SK-N-SH (cell line): ENCODE measurements at regions not wholly inside any gene's neighbourhood (a gene's known extent, or its start where the extent isn't known, plus 50 kb on each side); places are given as distances from the start of the nearest gene placed in this dataset.

Source experiments
- CTCF ChIA-PET: fragments of 300-600, 350-600 bp; formaldehyde crosslinking; extraction: SDS; loops from one replicate; lab custom pipeline; 2021; lab: Yijun Ruan, JAX
- POLR2A ChIA-PET: fragments of 350-600 bp; sonication (Branson Sonifier 250); formaldehyde crosslinking; extraction: SDS; loops from one replicate; lab custom pipeline; 2020; ENCODE audit warnings: antibody characterized with exemption, inconsistent platforms; lab: Yijun Ruan, JAX
- DNase-seq: peaks from one replicate; pipeline ENCODE4 v3.0.0; 2012
- H2AFZ ChIP-seq: fragments of 200-600 bp; sonication (generic); 2 replicates; pipeline ENCODE4 v1.8.1; 2016; ENCODE audit warnings: antibody characterized with exemption, mild to moderate bottlenecking, low read depth
- H3F3A ChIP-seq: fragments of 200-600 bp; sonication (generic); replicated peaks from 2 replicates; pipeline ENCODE3; 2016; ENCODE audit warnings: antibody characterized with exemption, mild to moderate bottlenecking; ENCODE audit not compliant: insufficient read depth
- H3K27ac ChIP-seq, 2 experiments: fragments of 200-500 bp in 1 of 2; fragments of 200-600 bp in 1 of 2; sonication (Bioruptor generic) in 1 of 2; sonication (generic), shearing (Covaris generic) in 1 of 2; 2 replicates each; pipeline versions ENCODE4 v1.5.1 to v1.6.1; 2014 to 2016; ENCODE audit warnings: low read depth in 2 of 2, inconsistent platforms in 1 of 2, low read length in 1 of 2, mild to moderate bottlenecking in 1 of 2, mixed read lengths in 1 of 2
- H3K27me3 ChIP-seq: fragments of 200-600 bp; sonication (generic), shearing (Covaris generic); 2 replicates; pipeline ENCODE4 v1.6.1; 2016; ENCODE audit warnings: mixed run types; ENCODE audit not compliant: insufficient read depth
- H3K36me3 ChIP-seq, 2 experiments: fragments of 200-500 bp in 1 of 2; fragments of 200-600 bp in 1 of 2; sonication (Bioruptor generic) in 1 of 2; sonication (generic) in 1 of 2; replicated peaks in 1 of 2; 2 replicates each; pipeline versions ENCODE3 to v1.5.1; 2014 to 2016; ENCODE audit warnings: low read length in 1 of 2, mild to moderate bottlenecking in 1 of 2; ENCODE audit not compliant: insufficient read depth in 2 of 2, control insufficient read depth in 1 of 2
- H3K4me1 ChIP-seq, 2 experiments: fragments of 200-500 bp in 1 of 2; fragments of 200-600 bp in 1 of 2; sonication (Bioruptor generic) in 1 of 2; sonication (generic), shearing (Covaris generic) in 1 of 2; 2 replicates each; pipeline versions ENCODE4 v1.5.1 to v1.6.1; 2014 to 2016; ENCODE audit warnings: low read depth in 1 of 2, low read length in 1 of 2, mixed run types in 1 of 2; ENCODE audit not compliant: insufficient read depth in 2 of 2, control insufficient read depth in 1 of 2
- H3K4me2 ChIP-seq: fragments of 200-600 bp; sonication (generic), shearing (Covaris generic); 2 replicates; pipeline ENCODE4 v1.6.1; 2017; ENCODE audit warnings: mixed run types
- H3K4me3 ChIP-seq, 2 experiments: fragments of 200-500 bp in 1 of 2; fragments of 200-600 bp in 1 of 2; sonication (Bioruptor generic) in 1 of 2; sonication (generic), shearing (Covaris generic) in 1 of 2; 2 replicates each; pipeline versions ENCODE4 v1.5.1 to v1.8.1; 2014 to 2016; ENCODE audit warnings: low read depth in 2 of 2, inconsistent platforms in 1 of 2, low read length in 1 of 2, mild to moderate bottlenecking in 1 of 2, mixed read lengths in 1 of 2, moderate library complexity in 1 of 2
- H3K79me2 ChIP-seq: fragments of 200-600 bp; sonication (generic); 2 replicates; pipeline ENCODE4 v1.8.1; 2017; ENCODE audit warnings: mild to moderate bottlenecking; ENCODE audit not compliant: insufficient read depth
- H3K9ac ChIP-seq: fragments of 200-600 bp; sonication (generic); 2 replicates; pipeline ENCODE4 v1.6.1; 2017; ENCODE audit warnings: mixed run types
- H3K9me2 ChIP-seq: fragments of 200-600 bp; sonication (generic); 2 replicates; pipeline ENCODE4 v1.6.1; 2017; ENCODE audit warnings: mixed run types
- H3K9me3 ChIP-seq: fragments of 200-600 bp; sonication (generic); 2 replicates; pipeline ENCODE4 v1.6.1; 2017; ENCODE audit warnings: mixed run types, mild to moderate bottlenecking, moderate library complexity
- H4K20me1 ChIP-seq: fragments of 200-600 bp; sonication (generic); 2 replicates; pipeline ENCODE4 v1.6.1; 2017; ENCODE audit warnings: mild to moderate bottlenecking, mixed run types; ENCODE audit not compliant: insufficient read depth
- CTCF ChIP-seq: fragments of 200-600 bp; sonication (generic); IDR thresholded peaks from 2 replicates; pipeline ENCODE4 v1.6.1; 2017; ENCODE audit warnings: antibody characterized with exemption, mild to moderate bottlenecking, moderate library complexity
- EP300 ChIP-seq, 2 experiments: IDR thresholded peaks; 2 replicates each; pipeline versions ENCODE4 v1.4.0 to v1.6.1; 2012; ENCODE audit warnings: borderline replicate concordance in 1 of 2, low read depth in 1 of 2, low read length in 1 of 2
- FOXJ3 ChIP-seq: sonication (generic); formaldehyde crosslinking; IDR thresholded peaks from 2 replicates; pipeline ENCODE4 v1.5.1; 2020; ENCODE audit warnings: mild to moderate bottlenecking, missing genetic modification reagents
- GABPA ChIP-seq: IDR thresholded peaks from 2 replicates; pipeline ENCODE4 v1.4.0; 2012; ENCODE audit warnings: low read depth, mild to moderate bottlenecking
- RFX5 ChIP-seq: IDR thresholded peaks from 2 replicates; pipeline ENCODE4 v1.6.1; 2012; ENCODE audit warnings: mild to moderate bottlenecking, improper control_type of control experiment, low read length
- SIN3A ChIP-seq: IDR thresholded peaks from 2 replicates; pipeline ENCODE4 v1.6.1; 2012; ENCODE audit warnings: low read depth, mild to moderate bottlenecking, low read length, moderate library complexity, borderline replicate concordance
- SMC3 ChIP-seq: IDR thresholded peaks from 2 replicates; pipeline ENCODE4 v1.6.1; 2012; ENCODE audit warnings: low read depth, low read length, improper control_type of control experiment
- TEAD4 ChIP-seq: IDR thresholded peaks from 2 replicates; pipeline ENCODE4 v1.4.0; 2012; ENCODE audit warnings: mild to moderate bottlenecking, borderline replicate concordance; ENCODE audit not compliant: insufficient read depth
- YY1 ChIP-seq: IDR thresholded peaks from 2 replicates; pipeline ENCODE4 v1.4.0; 2012; ENCODE audit warnings: low read depth, mild to moderate bottlenecking
- WGBS: methylation state at CpG from one replicate; pipeline ENCODE4 v1.1.6; 2017; ENCODE audit warnings: low lambda C conversion rate; 5-methylcytosine and 5-hydroxymethylcytosine counted together
- TF ChIP-seq, protein P1 (sequence below): IDR thresholded peaks from 2 replicates; pipeline ENCODE4 v1.6.1; 2012; ENCODE audit warnings: mild to moderate bottlenecking, low read depth, low read length, moderate library complexity
- TF ChIP-seq, protein P2 (sequence below): fragments of 150-350 bp; IDR thresholded peaks from 2 replicates; pipeline ENCODE4 v1.6.1; 2016; ENCODE audit warnings: mild to moderate bottlenecking, low read depth, low read length

DNA sequence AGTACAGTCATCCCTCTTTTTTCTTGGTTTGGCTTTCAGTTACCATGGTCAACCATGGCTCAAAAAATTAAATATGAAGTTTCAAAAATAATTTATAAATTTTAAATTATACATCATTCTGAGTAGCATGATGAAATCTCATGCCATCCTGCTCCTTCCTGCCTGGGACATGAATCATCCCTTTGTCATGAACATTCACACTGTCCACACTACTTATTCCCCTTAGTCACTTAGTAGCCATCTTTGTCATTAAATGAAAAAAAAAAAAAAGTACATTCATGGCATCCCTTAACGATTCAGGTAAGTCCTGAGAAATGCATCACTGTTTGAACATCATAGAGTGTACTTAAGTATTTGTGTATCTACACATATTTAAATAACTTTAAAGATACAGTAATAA is 1046.3 kb downstream of the ROBO2 start:
- no peaks in the 10 kb centered on the region for H3K9me3 ChIP-seq
- 45% methylated on average over 1 of the region's 1 CpG for WGBS
- no peaks in the 10 kb centered on the region for H3K9me2 ChIP-seq
- H4K20me1 ChIP-seq, result no peaks in the 10 kb centered on the region
- H3K27me3 ChIP-seq, result no peaks in the 10 kb centered on the region
- H3K27ac ChIP-seq, result peak overlapping the region in 1 of 2 experiments; percentile 18; a peak in 1 of 4 replicates
- no peak for DNase-seq
- no peak overlapping the region for H3K9ac ChIP-seq
- no peak overlapping the region for H3K4me2 ChIP-seq
- peak overlapping the region; percentile 35; the same call in 1 of the 2 replicates for H2AFZ ChIP-seq
- ChIA-PET POLR2A (no interaction called here), CTCF (interaction anchor here (1.1 kb wide), 1 partner anchor 9 kb away, joined by 3 read pairs; no protein-coding TSS in a partner anchor)
- H3K79me2 ChIP-seq, result no peaks in the 10 kb centered on the region
- H3K36me3 ChIP-seq, result no peaks in the 10 kb centered on the region
- H3F3A ChIP-seq, result no peaks in the 10 kb centered on the region
- H3K4me1 ChIP-seq, result no peaks in the 10 kb centered on the region
- no peak overlapping the region for H3K4me3 ChIP-seq
- TF ChIP-seq, protein P1, sequence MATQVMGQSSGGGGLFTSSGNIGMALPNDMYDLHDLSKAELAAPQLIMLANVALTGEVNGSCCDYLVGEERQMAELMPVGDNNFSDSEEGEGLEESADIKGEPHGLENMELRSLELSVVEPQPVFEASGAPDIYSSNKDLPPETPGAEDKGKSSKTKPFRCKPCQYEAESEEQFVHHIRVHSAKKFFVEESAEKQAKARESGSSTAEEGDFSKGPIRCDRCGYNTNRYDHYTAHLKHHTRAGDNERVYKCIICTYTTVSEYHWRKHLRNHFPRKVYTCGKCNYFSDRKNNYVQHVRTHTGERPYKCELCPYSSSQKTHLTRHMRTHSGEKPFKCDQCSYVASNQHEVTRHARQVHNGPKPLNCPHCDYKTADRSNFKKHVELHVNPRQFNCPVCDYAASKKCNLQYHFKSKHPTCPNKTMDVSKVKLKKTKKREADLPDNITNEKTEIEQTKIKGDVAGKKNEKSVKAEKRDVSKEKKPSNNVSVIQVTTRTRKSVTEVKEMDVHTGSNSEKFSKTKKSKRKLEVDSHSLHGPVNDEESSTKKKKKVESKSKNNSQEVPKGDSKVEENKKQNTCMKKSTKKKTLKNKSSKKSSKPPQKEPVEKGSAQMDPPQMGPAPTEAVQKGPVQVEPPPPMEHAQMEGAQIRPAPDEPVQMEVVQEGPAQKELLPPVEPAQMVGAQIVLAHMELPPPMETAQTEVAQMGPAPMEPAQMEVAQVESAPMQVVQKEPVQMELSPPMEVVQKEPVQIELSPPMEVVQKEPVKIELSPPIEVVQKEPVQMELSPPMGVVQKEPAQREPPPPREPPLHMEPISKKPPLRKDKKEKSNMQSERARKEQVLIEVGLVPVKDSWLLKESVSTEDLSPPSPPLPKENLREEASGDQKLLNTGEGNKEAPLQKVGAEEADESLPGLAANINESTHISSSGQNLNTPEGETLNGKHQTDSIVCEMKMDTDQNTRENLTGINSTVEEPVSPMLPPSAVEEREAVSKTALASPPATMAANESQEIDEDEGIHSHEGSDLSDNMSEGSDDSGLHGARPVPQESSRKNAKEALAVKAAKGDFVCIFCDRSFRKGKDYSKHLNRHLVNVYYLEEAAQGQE, result no peak
- TF ChIP-seq YY1 (no peak), GABPA (no peak), TEAD4 (no peak), FOXJ3 (CRISPR knock-in tag) (no peak), SIN3A (no peak), EP300 (IDR thresholded peaks at IDR 0.05; ENCODE audit: borderline replicate concordance in 1 of 2, low read depth in 1 of 2, low read length in 1 of 2) (no peak), SMC3 (no peak), CTCF (no peak), RFX5 (no peak)
- TF ChIP-seq, protein P2, sequence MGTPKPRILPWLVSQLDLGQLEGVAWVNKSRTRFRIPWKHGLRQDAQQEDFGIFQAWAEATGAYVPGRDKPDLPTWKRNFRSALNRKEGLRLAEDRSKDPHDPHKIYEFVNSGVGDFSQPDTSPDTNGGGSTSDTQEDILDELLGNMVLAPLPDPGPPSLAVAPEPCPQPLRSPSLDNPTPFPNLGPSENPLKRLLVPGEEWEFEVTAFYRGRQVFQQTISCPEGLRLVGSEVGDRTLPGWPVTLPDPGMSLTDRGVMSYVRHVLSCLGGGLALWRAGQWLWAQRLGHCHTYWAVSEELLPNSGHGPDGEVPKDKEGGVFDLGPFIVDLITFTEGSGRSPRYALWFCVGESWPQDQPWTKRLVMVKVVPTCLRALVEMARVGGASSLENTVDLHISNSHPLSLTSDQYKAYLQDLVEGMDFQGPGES, result no peak
- TF ChIP-seq, all 33 proteins: peak for 0
